ENCODE measurements at regions not wholly inside any gene's neighbourhood (a gene's known extent, or its start where the extent isn't known, plus 50 kb on each side); places are given as distances from the start of the nearest gene placed in this dataset.

DNA sequence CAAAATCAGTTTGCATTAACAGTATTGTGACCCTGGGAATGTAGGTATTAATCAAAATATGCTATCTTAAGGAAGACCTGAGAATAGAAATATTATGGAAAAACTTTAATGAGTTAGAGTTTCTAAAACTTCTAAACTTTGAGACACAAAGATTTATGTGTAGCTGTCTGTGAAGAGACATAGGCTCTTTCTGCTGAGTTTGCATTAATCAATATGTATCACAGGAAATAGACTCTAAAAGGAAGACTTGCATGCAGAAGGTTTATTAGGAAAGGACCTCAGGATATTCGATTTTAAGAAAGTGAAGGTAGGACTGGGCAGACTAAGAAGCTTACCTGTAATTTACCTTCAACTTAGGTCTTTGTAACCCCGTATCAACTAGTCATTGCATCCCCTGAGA lies 494.8 kb upstream of the NRXN1 start:
- no peak for DNase-seq

DNA sequence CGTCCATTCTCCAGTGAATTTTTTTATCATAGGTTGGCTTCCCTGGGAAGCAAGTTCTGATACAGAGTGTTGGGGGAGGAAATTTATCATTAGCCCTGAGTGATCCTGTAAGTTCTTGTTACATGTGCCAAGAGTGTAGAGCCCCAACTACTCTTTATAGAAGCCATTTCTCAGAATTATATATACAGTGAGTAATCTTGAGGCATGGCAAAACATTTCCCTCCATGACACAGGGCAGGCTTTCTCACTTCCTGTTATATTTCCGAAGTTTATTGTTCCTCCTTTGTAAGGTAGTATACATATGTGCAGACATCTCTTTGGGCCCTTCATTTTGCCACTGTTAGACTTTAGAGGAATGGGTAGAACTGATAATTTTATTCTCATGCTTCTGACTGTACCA lies 484.7 kb upstream of the NRXN1 start:
- DNase-seq: no peak

DNA sequence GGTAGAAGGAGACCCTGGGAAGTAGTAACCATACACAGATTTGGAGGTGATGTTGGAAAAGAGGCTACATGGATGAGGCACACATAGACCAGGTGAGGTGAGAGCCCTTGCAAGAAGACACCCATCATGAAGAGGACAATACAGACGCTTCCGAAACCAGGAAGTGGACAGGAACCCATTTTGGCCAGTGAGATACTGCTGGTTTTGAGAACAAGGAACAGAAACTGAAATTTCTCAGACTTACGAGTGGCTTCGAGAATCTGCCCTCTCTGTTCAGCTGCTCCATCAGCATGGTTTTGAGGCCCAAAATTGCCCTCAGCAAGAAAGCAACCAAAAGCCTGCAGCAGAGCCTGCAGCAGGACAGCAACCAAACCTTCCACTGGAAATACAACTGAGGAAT lies 479.1 kb upstream of the NRXN1 start:
- no peak for DNase-seq

DNA sequence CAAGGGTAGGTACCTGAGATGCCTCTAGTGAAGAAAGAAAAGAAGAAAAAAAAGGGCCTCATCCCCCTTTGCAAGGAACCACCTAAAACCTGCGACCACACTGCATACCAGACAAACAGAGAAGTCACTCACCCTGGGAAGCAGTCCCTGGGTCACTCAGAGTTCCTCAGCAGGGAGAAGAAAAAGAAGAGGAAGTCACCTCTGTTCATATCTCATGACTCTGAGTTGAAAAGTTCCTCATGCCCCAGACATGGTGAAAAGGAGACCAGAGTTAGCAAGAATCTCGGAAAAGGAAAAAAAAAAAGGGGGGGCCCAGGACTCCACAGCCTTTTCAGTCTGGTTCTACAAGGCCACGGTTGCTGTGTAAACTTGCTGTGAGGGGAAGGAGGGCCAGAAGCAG lies 478.4 kb upstream of the NRXN1 start:
- no peak for DNase-seq

DNA sequence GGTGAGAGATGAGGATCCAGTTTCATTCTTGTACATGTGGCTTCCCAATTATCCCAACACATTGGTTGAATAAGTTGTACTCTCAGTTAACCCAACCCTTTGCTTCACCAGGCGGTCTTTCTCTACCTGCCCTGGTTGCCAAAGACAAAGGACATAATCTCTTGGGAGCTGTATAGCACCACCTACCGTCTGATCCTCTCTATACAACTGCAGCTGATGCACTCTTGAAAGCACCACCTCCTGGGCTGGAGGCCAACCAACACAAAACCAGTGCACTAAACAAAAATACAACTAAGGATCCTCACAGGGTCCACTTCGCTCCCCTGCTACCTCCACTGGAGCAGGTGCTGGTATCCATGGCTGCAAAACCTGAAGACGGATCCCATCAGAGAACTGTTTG lies 473.6 kb upstream of the NRXN1 start:
- DNase-seq: no peak

DNA sequence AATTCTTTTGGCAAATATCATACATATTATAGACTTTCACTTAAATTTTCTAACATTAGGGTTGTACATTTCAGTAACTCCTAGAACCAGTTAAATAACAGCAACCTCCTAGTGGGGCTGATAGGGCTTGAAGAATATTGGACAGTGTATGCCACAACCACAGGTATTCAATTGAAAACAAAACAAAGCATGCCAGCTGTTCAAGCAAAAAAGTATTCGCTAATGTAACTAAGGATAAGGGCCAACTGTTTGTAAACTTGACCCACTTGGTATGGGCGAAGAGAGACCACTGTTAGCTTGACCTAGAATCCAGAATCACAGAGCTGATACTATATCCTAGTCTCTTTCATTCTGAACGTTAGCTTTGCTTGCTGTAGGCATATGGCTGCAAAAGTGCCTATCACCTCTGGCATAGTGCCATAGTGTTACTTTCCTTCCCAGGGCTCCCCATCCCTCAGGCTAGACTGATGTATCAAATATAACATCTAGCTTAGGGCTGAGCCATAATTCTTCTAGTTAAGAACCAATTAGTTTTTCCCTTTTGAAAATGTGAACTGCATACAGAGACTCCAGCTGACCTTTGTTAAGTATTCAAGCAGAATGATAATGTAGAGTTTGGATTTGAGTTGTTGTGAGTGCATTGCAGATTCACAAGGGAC lies 458.8 kb upstream of the NRXN1 start:
- peak; percentile 79 for DNase-seq

DNA sequence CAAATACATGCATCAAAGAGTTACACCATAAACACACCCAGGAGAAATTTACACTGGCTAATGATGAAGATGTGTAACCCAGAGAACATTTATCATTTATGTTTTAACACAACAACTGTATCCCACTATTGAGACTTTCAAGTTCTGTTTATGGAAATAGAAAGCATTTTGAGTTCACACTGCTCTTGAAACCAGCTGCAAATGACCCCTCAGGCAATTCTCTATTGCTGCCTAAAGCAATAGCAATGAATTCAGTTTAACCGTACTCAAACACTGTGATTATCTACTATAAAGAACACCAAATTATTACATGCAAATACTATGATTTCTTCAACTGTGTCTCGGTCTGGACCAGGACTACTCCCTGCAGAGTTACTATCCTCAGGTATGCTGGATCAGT lies 452.7 kb upstream of the NRXN1 start:
- no peak for DNase-seq

DNA sequence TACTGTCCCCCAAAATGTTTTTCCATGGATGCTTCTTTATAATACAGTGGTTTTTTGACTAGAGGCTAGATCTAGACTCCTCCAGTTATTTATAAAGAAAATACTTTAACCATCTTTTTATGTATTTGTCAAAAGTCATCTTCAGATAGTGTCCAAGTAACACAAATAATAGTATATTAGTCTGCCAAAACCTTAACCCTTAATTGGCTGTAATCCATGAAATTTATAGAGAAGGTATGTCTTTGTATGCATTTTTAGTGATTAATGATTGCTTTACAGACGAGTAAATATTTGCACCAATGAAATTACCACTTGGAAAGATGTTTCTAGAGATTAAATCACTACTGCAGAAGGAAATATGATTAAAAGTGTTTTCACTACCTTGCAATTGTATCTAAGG lies 451.8 kb upstream of the NRXN1 start:
- no peak for DNase-seq

DNA sequence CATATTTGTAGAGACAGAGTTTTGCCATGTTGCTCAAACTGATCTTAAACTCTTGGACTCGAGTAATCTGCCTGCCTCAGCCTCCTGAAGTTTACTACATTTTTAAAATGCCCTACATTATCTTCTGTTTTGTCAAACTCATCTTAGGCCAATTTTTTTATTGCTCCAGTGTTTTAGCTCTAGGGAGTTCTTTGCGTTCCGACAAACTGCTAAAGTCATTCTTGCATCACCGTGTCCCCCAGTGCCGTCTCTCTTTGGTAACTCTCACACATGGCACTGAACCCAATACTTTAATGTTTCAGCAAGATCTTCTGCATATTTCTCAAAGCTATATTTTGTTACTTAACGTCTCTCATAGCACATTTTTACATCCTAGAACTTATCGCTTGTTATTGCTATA lies 440.9 kb upstream of the NRXN1 start:
- no peak for DNase-seq

DNA sequence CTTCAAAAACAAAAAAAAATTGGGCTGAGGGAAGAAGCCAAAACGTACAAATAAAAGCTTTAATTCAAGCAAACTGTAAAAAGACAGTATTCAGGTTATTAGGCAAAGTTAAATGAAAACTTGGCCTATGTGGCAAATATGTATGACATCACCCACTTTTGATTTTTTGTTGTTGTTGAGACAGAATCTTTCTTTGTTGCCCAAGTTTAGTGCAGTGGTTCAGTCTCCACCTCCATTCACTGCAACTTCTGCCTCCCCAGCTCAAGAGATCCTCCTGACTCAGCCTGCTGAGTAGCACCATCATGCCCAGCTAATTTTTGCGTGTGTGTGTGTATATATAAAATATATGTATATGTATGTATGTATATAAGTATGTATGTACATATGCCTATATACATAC lies 440.4 kb upstream of the NRXN1 start:
- no peak for DNase-seq

DNA sequence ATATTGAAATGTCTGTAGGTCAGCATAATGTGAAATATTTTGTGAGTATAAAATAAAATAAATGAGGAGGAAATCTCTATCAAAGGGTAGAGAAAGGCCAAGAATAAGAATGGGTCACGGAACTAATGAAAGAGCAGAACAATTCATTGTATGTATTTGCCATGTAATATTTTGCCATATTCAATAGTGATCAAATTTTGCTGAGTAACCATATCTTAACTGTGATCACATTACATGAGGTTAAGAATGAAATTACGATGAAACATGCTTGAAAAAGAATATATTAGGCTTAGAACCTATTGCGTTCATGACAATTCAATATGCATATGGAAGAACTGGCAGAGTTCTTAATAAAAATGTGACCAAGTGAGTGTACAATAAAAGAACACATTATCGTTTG lies 437.2 kb upstream of the NRXN1 start:
- DNase-seq: no peak

DNA sequence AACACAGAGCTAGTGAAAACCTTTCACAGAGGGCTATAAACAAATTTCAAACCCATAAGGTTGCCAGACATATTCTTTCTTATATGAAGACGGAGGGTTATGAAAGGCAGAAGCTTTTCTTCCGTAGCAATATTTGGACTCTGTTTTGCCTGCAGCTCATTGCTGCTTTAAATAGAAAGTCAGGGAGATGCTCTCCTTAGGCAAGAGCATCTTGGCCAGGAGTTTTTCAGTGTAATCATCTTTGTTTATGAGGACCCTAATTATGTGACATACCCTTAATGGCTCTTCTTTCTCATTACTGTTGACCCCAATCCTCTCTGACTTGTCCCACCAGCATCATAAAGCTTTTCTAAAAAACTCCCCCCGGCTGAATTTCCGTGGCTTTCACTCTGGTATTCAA lies 433.4 kb upstream of the NRXN1 start:
- no peak for DNase-seq

DNA sequence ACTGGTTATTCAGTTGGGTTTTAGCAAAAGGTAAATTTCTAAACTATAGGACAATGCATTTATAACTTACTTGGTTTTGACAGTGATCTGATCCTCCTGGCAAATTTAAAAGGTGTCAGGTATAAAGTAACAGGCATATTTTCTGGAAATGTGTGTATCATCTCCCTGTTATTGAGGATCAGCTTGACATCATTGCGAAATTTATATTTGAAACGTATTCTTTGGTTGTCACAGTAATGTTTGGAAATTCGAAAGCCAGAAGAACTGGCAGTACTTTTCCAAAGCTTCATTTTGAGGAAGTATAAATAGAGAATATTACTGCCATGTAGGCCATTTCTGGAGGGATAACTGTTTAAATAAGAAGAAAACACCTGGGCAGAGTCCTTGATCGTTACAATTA lies 422.2 kb upstream of the NRXN1 start:
- DNase-seq: no peak

DNA sequence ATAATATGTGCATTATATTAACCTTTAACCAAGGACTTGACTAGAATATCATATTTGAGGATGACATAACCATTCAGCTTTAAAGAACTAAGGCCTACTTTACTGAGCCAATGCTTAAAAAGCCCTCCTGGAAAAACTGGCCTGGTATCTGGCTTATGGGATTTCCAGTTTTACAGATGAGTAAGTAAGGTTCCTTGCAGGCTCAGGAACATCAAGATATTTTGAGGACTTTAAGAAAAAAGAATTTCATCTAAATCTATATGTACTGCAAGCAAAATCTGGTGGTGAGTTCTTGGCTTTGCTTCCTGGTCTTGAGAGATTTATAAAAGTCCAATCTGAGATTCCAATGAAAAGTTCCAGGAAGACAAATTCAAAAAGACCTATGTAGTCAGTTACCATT lies 417.0 kb upstream of the NRXN1 start:
- no peak for DNase-seq

DNA sequence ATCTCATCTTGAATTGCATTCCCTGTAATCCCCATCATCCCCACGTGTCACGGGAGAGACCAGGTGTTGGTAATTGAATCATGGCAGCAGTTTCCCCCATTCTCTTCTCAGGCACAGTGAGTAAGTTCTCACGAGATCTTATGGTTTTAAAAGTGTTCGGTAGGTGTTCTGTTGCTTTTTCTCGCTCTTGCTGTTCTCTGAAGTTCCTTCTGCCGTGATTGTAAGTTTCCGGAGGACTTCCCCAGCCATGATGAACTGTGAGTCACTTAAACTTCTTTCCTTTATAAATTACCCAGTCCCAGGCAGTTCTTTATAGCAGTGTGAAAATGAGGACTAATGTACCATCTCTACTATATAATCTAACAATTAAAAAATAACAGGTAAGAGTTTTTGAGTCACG lies 409.9 kb upstream of the NRXN1 start:
- DNase-seq: no peak

DNA sequence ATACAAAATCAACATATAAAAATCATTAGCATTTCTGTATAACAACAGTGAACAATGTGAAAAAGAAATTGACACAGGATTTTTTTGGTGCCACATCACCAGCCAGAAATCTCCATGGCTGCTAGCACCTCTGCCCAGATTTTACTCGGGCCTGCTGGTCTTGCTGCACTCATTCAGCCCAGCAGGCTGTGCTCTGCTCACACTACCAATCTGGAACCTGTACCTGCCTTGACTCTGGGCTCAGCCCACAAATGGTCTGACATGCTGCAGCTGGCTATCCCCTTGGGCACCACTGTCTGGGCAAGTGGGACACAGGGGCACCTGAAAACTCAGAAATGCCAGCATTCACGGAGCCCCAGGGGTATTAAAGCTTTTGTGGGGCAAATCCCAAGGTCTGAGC lies 392.5 kb upstream of the NRXN1 start:
- no peak for DNase-seq

DNA sequence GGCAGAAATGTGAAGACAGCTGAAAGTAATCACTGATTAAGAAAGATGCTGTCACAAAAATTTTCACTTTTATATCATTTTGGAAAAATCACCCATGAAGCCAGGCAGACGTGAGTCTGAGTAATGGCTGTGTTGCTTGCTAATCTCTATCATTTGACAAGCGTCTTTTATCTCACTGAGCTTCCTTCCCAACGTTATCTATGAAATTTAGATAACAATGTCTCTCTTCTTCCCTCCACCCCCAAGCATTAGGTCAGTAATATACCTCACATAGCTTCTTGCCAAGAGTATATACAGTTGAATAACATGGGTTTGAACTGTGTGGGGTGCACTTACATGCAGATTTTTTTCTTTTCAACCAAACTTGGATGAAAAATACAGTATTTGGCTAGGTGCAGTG lies 388.6 kb upstream of the NRXN1 start:
- no peak for DNase-seq

DNA sequence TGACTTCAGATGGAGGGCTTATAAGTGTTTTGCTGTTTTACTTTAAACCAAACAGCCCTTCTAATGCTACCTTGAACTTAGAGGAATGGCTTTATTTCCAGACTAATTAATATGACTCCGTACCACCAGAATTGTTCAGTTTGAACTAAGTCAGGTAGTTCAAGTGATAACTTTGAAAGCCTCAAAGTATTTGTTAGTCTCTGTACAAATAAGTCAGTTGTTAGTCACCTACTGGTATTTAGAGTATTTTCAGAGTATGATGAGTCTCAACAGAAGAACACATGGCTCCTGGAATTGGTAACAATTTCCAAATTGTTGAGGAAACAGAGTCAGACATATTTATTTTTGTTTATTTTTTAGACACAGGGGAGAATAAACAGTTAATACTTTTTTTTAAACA lies 381.8 kb upstream of the NRXN1 start:
- DNase-seq: no peak

DNA sequence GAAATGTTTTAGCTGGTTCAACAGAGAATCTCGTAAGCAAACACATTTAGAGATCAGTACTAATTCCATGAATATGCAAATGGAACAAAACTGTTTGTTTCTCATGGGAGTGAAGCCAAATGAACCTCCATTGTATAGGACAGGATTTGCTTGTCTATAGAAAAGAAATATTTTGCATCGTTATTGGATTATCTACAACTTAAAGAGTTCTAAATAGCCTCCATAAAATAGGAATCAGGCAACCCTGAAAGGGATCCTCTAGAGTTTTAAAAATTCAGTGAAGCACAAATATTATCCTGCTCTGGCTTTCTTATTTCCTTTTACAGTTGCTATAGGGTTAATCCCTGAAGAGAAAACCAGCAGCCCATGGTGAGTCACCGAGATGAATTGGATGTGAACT lies 378.4 kb upstream of the NRXN1 start:
- no peak for DNase-seq

DNA sequence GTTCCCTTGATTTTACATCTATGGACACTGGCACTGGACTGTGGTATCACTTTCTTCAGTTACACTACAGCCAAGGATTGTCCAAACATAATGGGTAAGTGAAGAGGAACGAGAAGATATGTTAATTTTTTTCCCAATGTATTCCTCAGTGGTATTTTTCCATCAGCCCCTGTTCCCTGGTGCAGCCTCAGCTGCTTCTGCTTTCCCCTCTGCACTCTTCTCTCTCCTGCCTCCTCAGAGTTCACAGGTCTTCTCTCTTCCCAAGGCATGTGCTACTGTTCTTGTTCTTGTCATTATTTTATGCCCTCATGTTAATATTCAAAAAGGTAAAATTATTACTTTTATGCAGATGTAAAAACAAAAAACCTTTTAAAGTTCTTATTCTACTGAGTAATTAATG lies 378.0 kb upstream of the NRXN1 start:
- no peak for DNase-seq

DNA sequence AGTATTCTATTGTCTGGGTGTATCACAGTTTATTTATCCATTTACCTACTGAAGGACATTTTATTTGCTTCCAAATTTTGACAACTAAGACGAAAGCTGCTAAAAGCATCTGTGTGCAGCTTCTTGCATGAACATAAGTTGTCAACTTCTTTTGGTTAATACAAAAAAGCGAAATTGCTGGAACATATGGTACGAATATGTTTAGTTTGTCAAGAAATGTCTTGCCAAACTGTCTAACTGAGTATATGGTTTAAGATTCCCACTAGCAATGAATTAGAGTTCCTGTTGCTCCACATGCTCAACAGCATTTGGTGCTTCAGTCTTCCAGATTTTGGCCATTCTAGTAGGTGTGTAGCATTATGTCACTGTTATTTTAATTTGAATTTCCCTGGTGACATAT lies 372.3 kb upstream of the NRXN1 start:
- no peak for DNase-seq

DNA sequence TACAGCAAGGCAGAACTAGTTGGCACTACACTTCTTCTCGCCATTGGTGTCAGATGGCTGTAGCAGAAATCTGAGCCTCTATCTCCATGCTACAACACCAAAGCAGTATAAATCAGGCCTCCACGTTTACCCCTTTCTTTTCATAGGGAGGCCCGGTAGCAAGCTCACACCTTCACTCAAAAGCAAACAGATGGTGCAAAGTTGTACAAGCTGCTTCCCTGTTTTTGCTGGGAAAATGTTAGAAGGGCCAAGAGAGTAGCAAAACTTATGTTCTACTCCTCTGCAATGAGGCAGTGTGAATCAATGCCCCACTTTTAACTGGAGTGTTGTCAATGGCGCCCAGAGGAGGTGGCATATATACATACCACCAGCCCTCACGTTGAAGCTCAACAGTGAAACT lies 369.6 kb upstream of the NRXN1 start:
- DNase-seq: no peak

DNA sequence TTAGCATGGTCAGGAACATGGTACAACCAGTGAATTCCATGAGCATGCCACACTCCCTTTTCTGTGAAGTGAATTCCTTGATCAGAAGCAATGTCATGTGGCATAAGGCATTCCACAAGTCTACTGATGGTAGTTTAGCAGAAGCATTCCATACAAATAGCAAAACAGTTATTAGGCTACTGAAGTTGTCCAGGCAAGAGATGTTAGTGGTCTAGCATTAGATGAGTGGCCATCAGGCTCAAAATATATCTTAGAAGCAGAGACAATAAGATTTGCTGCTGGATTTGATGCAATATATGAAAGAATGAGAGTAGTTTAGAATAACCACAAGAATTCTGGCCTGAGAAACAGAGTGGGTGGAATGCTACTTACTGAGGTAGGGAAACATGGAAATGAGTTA lies 355.3 kb upstream of the NRXN1 start:
- DNase-seq: no peak

DNA sequence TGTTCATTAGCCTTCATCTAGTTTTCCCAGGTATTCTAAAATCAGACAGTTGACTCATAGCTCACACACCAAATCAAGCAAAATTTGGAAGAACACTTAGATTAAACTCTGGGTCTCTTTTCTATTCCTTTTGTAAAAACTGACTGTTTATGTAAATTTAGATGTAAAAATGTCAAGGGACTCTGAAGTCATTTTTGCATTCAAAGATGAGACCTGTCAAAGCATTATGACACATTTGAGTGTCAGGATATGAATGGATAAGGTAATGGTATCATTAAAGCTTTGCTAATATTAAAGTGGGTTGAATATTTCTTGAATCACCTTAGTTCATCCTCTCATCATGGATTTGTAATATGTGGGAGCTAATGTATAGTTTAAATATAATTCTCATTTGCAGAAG lies 348.1 kb upstream of the NRXN1 start:
- DNase-seq: no peak

DNA sequence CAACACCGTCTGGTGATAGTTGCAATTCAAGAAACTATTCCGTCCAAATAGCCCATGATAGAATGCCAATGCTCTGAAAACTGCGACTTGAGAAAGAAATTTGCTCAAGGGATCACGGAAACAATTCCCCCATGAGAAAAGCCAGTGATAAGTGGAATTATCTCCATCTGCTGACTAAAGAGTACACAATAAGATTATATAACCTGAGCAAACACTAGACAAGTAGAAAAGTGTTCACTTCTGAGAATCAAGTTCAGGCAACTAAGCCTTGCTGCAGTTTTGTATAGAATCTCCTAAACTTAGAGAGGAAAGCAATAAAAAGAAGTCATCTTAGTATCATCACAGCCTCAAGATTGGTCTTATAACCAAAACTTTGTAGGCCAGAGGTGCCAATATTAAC lies 336.3 kb upstream of the NRXN1 start:
- DNase-seq: no peak

DNA sequence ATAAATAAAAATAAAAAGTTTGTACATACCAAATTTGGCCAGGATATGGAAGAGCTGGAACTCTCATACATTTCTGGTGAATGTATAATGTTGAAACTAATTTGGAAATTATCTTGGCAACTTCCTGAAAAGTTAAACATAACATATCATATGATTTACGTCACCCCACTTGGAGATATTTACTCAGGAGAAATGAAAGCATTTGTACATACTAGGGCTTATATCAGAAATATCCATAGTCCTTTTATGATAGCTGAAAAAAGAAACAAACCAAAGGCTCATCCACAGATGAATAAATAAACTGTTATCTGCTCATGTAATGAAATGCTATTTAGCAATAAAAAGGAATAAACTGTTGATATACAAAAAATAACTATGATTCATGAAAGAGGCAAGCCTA lies 318.2 kb upstream of the NRXN1 start:
- no peak for DNase-seq
